Activated naive CD4-positive, alpha-beta T cell treated with Interleukin-2 at 50 U/mL for 16 hours (primary cell): ENCODE measurements at regions not wholly inside any gene's neighbourhood (a gene's known extent, or its start where the extent isn't known, plus 50 kb on each side); places are given as distances from the start of the nearest gene placed in this dataset.
A peak's percentile ranks its signal among the peaks of the same experiment; 100 is the strongest.
"Not testable (repeated sequence)": the region's sequence is repeated elsewhere in the genome, so short reads cannot be mapped to it uniquely, and the experiment has no call there.

Experiments used
- DNase-seq: peaks from one replicate; pipeline ENCODE4 v3.0.0-alpha.2; 2020

DNA sequence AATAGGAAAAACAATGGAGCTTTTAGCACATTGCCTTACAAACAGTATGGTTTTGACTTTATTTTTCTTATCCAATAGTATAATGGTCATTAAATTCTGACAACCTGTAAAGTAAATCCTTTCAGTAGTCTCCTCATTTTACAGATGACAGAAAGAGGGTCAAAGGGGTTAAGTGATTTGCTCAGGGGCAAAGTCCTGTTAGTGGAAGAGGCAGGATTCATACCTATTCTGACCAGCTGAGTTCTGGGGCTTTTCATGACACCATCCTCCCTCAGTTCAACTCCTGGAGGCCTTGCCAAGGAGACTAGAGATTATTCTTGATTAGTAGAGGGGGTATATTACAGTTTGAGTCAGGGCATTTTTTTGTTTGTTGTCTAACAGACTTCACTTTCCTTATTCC, 278.7 kb upstream of the DUSP10 start:
- DNase-seq = no peak

GRCh38 chr1:222019029-222019428, 277.1 kb upstream of the DUSP10 start:
- no peak for DNase-seq

DNA sequence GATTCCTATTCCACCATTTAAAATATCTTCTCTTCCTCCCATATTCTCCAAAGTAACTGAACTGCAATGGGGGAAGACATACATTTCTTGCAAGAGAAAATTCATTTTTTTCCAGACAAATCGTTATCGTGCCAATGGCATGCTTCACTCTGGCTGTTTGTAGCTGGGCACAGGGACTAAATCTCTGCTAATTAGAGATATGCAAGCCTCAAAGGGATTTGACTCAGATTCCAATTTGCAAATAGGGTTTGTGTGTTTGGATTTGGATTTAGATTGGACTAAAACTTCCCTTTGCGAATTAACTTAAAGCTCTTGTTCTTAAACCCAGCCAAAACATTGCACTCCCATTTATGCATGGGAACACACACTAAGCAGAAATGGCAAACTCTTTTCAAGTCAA, 276.2 kb upstream of the DUSP10 start:
- no peak for DNase-seq

DNA sequence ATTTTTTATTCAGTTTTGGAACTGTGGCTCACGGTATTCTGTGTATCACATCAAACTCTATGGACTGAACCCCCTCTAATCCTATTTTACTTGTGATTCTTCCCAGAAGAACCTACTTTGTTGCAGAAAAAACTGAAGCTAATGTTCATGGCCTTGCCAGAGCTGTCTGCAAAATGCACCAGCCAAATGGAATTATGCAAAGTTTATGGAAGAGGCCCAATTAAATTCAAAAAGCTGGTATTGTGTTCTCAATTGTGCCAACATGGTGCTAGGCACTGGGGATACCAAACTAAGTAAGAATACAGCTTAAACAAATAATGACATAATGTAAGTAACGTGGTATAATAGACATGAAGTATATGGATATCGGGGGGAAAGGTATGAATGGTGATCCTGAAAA, 273.8 kb upstream of the DUSP10 start:
- DNase-seq = no peak

GRCh38 chr1:222014001-222014400, 272.1 kb upstream of the DUSP10 start:
- no peak for DNase-seq

GRCh38 chr1:222012816-222013215, 270.9 kb upstream of the DUSP10 start:
- DNase-seq = no peak

GRCh38 chr1:222010306-222010705, 268.4 kb upstream of the DUSP10 start:
- DNase-seq = no peak

GRCh38 chr1:222009105-222009730, 267.3 kb upstream of the DUSP10 start:
- DNase-seq = peak; percentile 19

- no peak for DNase-seq
Measured at GRCh38 chr1:222006715-222007114, 264.8 kb upstream of the DUSP10 start.

DNA sequence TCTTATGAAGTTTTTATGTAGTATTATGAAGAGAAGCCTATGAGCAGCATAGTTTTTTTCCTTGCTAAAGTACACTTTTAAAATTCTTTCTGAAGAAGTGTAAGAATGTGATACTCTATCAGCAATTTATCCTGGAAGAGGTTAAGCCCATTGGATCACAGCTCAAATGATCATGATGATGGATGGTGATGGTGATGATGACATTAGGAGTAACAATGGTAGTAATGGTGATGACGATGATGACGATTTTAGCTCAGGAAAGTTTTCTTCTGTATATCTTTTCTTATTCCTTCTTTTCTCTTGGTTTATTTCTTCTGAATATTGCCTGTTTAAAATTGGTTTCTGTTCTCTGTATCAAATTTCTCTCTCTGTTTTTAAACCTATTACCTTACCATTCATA, 262.9 kb upstream of the DUSP10 start:
- no peak for DNase-seq

DNA sequence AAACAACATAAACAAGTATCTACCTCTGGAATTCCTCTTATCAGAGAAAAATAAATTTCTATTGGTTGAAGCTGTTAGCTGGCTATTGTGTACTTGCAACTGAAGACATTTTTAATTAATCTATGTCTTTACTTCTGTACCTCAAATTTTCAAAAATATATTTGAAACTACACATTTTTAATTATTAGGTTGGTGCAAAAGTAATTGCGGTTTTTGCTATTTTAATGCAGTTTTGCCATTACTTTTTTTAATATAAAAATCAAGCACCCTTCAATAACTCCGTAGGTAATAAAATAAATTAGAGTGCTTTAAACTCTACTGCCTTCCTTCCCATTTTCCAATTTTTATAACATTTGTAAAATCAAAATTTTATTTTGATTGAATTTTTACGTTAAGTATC, 262.1 kb upstream of the DUSP10 start:
- DNase-seq = no peak

GRCh38 chr1:222002503-222002902, 260.6 kb upstream of the DUSP10 start:
- no peak for DNase-seq

DNA sequence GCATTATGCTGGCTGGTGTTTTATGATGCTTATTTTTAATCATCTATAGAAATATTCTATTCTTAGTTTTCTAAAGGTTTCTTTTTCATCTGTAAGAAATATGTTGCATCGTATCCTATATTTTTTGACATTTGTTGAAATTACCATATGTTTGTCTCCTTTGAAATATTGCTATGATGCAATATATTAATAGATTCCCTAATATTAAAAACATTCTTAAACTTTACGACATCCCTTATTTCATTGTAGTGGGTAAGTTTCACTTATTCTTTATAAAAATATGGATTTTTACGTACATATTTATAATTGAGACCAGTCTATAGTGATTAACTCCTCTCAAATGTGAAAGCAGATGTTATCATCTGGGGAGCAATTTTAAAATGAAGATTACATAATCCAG, 258.2 kb upstream of the DUSP10 start:
- no peak for DNase-seq

- no peak for DNase-seq
Measured at GRCh38 chr1:221998781-221999180, 256.9 kb upstream of the DUSP10 start.

- no peak for DNase-seq
Measured at GRCh38 chr1:221998186-221998612, 256.3 kb upstream of the DUSP10 start.

DNA sequence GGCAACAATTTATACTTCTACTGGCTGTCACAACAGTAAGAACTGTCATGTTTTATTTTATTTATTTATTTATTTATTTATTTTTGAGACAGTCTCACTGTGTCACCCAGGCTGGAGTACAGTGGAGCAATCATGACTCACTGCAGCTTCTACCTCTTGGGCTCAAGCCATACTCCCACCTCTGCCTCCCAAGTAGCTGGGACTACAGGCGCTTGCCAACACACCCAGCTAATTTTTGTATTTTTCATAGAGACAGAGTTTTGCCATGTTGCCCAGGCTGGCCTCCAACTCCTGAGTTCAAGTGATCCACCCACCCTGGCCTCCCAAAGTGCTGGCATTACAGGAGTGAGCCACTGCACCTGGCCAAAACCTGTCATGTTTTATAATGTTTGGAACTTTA, 255.1 kb upstream of the DUSP10 start:
- not testable (repeated sequence) for DNase-seq

GRCh38 chr1:221994939-221995338, 253.1 kb upstream of the DUSP10 start:
- DNase-seq = no peak

GRCh38 chr1:221994274-221994698, 252.4 kb upstream of the DUSP10 start:
- peak; percentile 21 for DNase-seq

- DNase-seq = no peak
Measured at GRCh38 chr1:221993444-221993948, 251.6 kb upstream of the DUSP10 start.

DNA sequence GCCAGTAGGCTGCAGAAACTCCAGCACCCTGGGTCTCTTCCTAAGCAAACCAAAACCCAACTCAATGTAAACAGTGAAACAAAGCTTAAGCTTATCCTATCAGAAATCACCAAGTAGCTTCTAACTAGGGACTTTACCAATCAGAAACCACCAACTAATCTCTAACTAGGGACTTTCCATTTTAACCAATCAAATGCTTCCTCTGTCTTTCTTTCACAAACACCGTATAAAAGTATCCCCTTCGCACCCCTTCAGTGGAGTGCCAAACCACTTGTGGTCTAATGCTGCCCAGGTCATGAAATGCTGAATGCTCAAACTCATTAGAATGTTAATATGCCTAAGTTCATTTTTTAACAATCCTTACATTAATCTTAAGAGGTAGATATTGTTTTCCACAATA, 250.5 kb upstream of the DUSP10 start:
- DNase-seq = peak; percentile 7

- no peak for DNase-seq
Measured at GRCh38 chr1:221991221-221991620, 249.3 kb upstream of the DUSP10 start.

GRCh38 chr1:221989741-221990140, 247.9 kb upstream of the DUSP10 start:
- DNase-seq = no peak

- DNase-seq = no peak
Measured at GRCh38 chr1:221988829-221989228, 246.9 kb upstream of the DUSP10 start.

DNA sequence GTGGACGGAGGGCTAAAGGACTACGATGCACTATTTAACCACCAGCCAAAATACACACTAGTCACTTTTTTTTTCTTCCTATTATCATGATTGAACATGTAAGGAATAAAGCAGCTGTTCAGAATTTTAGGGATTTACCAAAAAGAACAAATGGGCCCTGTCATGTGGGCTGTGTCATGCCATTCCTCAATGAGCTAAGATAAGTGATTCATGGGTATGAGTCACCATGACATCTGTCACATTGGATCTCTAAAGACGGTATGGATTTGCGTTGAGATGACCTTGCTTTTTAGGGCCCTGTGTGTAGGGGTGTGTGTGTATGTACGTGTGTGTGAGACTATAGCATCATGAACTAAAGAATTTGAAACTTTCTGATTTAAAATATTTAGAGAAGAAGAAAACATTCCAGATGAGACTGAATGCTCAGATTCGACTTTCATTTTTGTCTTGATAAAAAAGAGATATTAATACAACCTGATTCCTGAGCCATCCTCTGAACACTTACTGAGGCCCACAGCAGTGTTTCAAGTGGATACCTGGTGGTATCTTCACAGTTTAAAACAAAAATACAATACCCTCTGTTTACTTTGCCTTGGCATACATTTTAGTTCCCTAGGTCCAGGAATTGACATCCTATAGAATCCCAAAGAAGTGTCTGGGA, 246.1 kb upstream of the DUSP10 start:
- DNase-seq = no peak

GRCh38 chr1:221983444-221983843, 241.6 kb upstream of the DUSP10 start:
- DNase-seq = no peak
